Frontal cortex (tissue), 3 donors: ENCODE measurements at regions not wholly inside any gene's neighbourhood (a gene's known extent, or its start where the extent isn't known, plus 50 kb on each side); places are given as distances from the start of the nearest gene placed in this dataset.

Source experiments
- DNase-seq, 2 donors: peaks; one replicate each; pipeline ENCODE4 v3.0.0; 2012; ENCODE audit warnings: low spot score in 2 of 2
- FAIRE-seq: peaks from 2 replicates; lab custom pipeline; 2012; peaks lifted over from hg19 to GRCh38; lab: Jason Lieb, UNC
- donor health status: control.
- donor health status: control.
- donor health status: control.

DNA sequence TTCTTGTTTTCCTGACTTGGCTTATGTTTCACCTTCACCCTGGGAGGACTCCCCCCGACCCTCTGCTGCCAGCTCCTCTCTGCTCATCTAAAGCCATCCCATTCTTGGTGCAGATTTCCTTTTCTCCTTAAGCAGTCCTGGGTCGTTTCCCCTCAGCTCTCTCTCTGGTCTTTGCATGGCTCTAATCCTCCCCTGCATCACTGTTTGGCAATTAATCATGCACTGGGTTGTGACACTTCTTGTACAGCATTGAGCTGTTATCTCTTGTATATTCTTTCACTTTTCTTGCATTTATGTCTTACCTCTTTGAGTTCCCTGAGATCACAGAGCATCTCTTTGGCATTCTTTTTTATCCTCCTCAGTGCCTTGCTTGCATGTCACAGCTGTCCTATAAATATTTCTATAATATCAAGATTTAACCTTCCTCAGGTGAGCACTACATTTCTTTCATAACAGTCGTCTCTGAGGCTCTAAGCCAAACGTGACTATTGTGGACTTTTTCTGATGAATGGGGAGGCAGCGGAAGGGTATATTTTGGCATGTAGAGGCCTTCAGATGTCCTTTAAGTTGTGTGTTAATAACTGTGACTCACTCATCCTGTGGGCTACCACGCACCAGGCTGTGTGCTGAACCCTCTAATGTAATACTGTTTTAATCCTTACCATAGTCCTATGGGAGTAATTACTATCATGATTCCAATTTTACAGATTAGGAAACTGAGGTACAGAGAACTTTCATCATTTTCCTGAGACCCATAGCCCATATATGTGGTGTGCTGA lies 507.5 kb downstream of the SLC4A3 start:
- no peak for DNase-seq
- FAIRE-seq, result no peak

DNA sequence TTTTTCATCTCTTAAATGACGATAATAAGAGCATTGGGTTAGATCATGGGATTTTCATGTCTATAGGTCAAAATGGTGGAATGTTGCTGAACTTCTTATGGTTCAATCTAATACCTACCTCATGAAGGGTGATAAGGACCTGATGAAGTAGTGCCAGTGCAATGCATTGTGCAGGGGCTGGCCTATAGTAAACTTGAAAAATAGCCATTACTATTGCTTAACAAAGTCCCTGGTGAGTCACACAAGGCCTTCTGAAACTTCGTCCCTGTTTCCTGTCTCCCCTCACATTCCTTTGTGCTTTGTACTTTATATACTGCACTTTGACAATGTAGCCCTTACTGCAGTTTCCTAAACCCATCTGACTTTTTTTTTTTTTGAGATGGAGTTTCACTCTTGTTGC lies 515.9 kb downstream of the SLC4A3 start:
- DNase-seq (no peak), FAIRE-seq (no peak)

DNA sequence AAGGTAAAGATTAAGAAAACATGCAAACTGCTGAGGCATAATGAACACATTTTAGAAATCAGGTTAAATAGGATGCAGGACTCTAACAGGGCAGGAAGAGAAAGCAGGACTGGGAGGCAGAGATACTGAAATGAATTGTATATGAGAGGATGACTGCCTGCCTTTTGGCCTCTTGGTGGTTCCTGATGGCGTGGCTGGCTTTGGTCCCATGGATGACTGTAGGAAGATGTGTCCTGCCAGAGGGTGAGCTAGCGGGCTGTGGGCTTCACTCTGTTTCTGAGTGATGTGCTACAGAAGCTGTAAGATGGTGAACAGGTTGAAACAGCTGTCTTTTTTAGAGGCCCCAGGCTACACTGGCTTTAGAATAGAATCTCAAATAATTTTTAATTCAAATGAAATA lies 517.0 kb downstream of the SLC4A3 start:
- no peak for DNase-seq
- no peak for FAIRE-seq

DNA sequence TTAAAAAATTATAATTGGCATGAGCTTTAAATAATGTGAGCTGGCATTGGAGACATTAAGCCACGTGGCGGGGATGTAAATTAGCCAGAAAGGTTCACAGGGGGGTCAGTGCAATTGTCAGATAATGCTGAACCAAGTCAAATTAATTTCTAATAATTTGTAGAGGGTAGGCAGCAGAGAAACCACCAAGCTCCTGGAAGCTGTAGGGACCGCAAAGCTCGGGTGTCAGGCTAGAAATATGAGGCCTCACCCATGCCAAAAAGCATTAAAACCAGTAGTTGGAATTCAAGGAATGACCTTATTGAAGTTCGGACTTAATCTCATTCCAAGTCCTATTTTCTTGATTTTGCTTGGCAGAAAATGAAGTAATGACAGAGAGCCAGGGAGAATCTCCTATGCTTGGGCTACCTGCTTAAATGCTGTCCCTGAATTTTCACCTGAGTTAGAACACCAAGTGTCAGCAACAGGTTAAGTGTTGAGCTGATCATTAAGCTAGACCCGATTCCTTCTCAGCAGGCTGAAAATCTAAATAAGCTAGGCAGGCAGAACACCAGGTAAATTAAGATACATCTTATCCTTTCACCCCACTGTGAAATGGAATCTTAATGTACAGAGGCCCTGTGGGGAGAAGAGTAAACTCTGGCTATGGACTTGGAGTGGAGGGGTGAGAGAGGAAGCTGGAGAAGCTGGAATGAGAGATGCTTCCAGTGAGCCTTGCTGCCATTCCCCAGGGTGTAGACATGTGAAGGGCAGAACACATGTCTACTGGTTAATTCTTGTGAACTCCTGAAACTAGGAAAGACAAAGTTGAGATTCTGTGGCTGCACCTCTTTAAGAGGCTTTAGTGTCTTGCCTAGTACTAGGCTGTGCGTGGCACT lies 520.0 kb downstream of the SLC4A3 start:
- FAIRE-seq (no peak), DNase-seq (no peak)

DNA sequence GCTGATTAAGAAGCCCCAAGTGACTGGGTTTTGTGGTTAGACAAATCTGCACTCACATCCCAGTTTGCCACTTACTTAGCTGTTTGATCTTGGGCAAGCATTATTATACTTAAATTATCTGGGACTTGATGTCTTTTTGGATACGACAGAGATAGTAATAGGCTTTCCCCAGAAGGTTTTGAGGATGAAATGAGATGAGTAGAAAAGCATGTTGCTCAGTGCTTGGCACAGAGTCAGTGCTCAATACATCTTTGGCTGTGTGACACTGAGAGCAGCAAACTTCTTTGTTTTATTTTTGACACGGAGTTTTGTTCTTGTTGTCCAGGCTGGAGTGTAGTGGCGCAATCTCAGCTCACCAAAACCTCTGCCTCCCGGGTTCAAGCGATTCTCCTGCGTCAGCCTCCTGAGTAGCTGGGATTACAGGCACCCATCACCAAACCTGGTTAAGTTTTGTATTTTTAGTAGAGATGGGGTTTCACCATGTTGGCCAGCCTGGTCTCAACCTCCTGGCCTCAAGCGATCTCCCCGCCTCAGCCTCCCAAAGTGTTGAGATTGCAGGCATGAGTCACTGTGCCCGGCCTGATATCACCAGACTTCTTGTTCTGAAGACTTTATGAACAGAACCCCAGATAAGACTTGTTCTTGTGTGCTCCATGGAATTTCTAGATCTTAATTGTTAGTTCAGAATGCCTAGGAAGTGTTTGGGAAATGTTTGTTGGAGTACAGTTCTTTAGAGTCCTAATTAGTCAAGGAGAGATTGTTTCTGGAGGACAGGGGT lies 521.2 kb downstream of the SLC4A3 start:
- FAIRE-seq (no peak), DNase-seq (no peak)

DNA sequence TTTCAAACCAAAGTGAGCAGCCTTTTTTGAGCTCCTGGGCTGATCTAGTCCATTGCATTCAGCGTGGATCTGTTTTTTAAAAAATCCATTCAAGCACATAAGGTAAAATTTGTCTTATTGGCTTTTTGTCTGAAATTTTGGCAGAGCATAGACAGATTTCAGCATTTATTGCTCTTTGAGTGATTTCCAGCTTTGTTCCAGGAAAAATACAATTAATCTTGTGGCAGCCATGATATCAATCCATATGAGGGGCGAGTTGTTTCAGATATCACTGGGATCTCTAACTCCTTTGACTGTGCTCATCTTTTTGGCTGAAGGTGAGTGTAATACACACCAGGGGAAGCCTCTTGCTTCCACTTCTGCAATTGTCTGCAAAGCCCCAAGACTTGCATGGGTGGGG lies 523.9 kb downstream of the SLC4A3 start:
- DNase-seq, result no peak
- no peak for FAIRE-seq

DNA sequence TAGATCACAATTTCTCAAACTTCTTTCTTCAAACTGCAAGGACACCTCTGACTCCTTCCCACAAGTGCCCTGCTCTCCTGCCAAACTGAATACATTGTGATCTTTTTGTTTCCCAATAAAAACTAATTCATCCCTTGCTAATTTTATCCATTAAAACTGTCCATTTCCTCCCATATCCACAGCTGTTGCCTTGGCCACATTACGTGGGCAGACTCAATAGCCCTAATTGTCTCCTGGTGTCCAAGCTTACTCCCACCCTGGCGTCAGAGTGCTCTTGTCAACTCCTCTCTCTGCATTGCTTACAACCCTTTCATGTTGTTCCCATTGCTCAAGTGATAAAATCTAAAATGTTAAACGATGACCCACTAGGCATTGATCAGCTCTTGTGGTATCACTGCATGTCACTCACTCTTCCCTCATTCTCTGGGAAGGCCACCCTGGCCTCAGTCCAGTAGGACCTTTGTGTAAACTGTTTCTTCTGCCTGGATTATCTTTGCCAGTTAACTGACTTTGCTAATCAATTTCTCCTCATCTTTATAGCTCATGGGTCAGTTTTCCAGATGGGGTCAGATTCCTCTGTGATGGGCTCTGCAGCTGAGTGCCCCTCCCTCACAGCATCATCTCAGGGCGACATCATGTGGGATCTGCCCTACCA lies 525.0 kb downstream of the SLC4A3 start:
- DNase-seq (no peak), FAIRE-seq (no peak)

DNA sequence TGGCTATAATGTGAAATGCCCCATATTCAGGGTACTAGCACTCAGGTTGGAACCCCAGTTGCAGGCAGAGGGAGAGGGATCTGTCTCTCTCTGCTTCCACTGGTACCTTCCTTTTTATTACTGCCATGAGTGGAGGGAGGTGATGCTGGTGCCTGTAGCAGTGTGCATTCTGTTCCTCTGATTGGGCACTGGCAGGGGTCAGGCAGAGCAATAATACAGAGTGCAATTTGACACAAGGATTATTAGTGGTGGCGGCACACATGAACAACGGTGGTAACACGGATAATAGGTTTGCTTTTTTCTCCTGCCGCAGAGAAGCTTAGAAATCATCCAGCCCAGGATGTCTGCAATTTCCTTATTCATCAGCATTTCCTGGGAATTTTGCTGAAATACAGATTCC lies 525.7 kb downstream of the SLC4A3 start:
- DNase-seq, result no peak
- FAIRE-seq, result no peak

DNA sequence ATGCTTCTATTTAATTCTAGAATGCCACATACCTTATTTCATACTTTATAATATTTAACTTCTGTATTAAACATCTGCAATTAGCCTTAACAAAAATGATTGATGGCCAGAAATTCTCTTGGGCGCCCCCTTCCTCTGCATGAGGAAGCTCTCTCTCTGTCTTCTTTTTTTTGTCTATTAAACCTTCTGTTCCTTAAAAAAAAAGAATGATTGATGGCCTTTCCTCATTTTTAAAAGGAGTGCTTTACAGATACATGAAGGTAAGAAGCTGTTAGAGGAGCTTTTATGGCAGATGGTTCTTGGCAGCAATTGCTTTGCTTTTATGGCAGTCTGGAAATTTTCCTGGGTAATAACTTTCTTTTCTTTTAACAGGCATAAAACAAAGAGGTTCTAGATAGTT lies 526.9 kb downstream of the SLC4A3 start:
- no peak for FAIRE-seq
- DNase-seq, result no peak

DNA sequence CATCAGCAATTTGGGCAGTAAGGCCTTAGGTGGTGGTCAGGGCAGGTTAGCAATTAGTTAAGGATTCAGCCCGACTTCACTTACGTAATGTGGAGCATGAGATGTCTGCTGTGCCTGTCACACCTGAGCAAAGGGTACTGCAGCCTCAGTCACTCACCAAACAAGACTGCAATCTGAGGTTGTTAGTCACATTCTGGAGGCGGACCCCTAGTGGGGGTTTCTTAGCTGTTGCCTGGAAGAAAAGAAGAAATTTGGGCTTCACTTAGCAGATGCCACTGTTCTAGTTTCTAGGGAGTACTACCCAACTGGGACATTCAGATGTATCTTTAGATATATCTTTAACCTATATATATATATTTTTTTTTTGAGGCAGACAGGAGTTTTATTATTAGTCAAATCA lies 529.9 kb downstream of the SLC4A3 start:
- DNase-seq (no peak), FAIRE-seq (no peak)

DNA sequence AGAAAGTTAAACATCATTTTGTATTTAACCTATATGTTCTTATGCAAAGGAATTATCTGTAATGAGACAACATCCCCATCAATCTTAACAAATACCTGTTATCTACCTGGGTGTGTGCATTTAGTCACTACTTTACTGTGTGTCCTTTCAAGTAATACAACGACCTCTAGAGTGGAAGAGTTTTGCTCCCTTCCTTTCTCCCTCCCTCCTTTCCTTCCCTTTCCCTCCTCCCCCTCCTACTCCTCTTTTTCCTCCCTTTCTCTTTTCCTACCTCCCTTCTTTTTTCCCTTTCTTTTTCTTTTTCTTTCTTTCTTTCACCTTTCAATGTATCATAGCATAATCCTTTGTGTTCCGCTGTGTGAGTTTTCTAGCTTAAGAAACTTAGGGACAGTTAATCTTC lies 532.3 kb downstream of the SLC4A3 start:
- no peak for FAIRE-seq
- DNase-seq, result no peak

DNA sequence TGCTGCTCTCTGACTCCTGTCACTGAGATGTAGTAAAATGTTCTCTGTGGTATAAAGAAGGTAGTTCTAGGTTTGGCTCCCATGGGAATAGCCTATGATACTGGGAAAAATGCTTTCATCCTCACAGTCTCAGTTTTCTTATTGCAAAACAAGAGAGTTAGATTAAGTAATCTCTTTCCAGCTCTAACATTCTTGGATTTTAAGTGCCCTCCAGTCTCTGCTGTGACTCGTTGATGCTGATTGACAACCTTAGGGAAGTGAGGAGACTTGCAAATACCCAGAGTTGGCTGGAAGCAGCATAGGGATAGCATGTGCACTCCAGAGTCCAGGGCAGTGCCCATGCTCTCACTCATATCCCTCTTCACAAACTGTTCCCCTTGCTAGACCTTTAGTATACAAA lies 534.9 kb downstream of the SLC4A3 start:
- DNase-seq, result no peak
- no peak for FAIRE-seq

DNA sequence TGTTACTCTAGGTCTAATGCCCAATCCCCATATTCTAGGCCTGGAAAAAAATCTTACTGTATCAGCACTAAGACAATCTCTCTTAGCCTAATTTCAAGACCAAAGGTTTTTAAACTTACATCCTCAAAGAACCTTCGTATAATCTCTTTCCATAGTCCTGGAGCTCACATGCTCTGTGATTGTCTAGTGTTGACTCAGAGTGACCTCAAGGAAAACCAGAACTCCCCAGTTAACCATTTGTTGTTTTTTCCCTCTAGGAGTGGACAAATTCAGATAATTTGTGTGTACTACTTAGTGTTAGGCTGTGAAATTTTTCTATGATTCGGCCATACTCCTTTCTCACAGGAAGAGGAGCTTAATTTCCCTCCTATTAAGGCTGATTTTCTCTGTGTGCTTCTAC lies 536.1 kb downstream of the SLC4A3 start:
- DNase-seq, result no peak
- no peak for FAIRE-seq

DNA sequence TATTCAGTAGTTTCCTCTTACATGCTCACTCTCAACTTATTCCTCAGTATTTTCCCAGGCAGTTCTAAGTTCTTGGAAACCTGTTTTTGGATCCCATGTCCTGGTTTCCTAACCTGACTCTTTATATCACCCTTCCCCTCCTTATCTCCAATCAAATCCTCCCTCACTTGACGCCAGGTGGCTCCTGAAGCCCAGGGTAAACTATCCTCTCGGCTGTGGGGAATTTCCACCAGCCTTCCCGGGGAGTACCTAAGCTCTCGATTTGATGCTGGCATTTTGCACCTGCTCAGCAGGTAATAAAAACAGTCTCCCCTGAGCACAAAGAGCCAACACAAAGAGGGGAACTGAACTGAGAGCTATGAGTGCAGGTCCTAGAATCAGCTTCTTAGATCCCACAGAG lies 538.0 kb downstream of the SLC4A3 start:
- FAIRE-seq (no peak), DNase-seq (no peak)

DNA sequence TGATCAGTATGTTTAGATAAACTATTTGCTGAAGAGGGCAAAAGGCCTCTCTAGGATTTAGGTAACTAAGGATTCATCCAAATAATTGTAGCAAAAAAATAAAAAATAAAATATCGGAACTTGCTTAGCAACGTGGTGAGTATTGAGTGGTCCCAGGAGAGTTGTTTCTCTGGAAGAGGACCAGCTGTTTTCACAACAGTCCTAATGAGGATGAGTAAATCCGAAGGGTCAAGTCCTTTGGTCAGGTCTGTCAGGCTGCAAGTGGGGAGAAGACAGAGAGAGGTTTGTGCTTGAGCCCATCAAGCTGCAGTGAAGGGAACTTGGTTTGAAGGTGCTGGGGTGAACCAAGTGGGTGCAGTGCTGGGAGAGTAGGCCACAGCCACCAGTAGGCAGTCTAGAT lies 539.2 kb downstream of the SLC4A3 start:
- FAIRE-seq (no peak), DNase-seq (no peak)

DNA sequence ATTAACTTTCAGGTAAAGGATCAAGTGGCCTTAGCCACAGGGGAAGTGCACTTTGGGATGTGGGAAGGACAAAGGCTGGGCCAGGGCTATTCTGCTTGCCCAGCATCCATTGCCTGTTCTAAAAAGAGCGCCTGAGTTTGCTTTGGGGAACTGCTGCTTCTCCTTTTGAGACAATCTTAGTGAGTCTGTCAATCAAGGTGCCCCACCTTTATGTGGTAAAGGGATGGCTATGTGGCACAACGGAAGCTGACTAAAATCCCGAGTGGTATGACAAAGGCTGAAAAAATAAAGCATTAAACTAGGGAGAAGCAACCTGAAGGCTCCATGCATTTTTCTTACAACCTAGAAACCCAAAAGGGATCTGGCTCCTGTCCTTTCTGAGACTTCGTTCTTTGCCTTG lies 540.5 kb downstream of the SLC4A3 start:
- no peak for DNase-seq
- FAIRE-seq, result no peak

DNA sequence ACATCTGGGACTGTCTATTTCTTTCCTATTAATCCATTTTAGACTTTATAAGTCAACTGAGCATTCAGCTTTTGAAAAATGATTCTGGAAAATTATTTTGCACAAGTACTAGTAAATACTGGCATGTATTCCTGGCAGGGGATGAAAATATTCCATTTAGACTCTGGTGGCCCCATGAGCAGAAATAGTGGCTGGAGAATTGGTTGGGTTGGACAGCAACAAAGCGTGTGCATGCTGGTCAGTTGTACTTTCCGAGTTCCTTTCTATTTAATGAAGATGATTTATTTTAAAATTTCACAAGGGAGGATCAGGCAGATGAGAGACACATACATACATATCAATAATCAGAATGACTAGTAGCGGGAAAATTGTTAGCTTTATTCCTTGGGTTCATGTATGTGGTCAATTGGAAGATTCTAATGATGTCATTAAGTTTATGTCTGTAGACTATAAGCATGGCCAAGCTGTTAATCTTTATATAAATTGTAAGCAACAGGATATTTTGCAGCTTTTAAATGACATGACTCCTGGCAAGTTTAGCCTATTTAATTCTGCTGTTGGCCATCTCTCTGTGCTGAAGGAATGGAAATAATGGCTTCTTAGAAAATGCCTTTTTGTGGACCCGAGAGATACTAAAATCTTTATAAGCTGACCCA lies 541.6 kb downstream of the SLC4A3 start:
- DNase-seq (no peak), FAIRE-seq (no peak)

DNA sequence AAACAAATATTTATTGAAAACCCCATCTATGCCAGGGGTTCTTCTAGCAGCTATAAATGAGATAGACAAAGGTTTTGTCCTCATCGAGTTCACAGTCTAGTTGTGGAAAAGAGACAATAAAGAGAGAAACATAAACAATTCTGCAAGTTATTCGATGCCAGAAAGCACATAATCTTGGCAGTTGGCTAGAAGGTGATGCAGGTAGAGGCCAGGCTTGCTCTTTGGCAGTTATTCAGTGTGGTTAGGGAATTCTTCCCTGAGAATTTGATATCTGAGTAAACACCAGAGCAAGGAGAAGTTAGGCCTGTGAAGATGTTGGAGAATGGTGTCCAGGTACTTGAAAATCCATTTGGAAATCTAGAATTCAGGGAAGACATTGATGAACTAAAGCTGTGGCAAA lies 547.4 kb downstream of the SLC4A3 start:
- FAIRE-seq, result no peak
- DNase-seq, result no peak

DNA sequence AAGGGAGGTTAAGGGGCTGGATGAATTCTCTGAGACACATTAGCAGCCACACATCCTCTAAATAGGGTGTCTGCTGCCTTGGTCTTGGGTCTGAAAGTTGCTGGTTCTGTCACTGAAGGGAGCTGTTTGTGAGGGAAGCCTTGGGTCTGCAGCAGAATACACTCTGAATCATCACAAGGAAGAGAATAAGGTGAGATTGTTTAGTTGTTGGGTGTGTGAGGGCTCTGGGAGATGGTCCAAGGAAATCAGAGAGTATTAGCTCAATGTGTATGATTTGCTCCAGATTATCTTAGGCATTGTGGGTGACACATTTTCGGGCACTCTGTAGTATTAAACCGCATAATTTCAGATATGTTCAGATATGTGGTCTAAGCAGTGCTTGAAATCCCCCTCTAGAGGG lies 548.5 kb downstream of the SLC4A3 start:
- FAIRE-seq, result no peak

More for the DNA sequence above, 548.5 kb downstream of the SLC4A3 start:
- DNase-seq, result no peak
